Mesendoderm (in vitro differentiated cells): ENCODE measurements at regions not wholly inside any gene's neighbourhood (a gene's known extent, or its start where the extent isn't known, plus 50 kb on each side); places are given as distances from the start of the nearest gene placed in this dataset.
"Not testable (repeated sequence)": the region's sequence is repeated elsewhere in the genome, so short reads cannot be mapped to it uniquely, and the experiment has no call there.

ENCODE experiments used
- DNase-seq: peaks from one replicate; pipeline ENCODE4 v3.0.0; 2013
- H2AK5ac ChIP-seq: 2 replicates; pipeline ENCODE4 v1.6.1; 2013; ENCODE audit warnings: low read length, inconsistent platforms
- H2BK120ac ChIP-seq: 2 replicates; pipeline ENCODE4 v1.6.1; 2013; ENCODE audit warnings: low read depth, mild to moderate bottlenecking, low read length, moderate library complexity, mixed read lengths
- H2BK15ac ChIP-seq: replicated peaks from 2 replicates; pipeline ENCODE4 v1.6.1; 2013; ENCODE audit warnings: low read depth, mild to moderate bottlenecking, moderate library complexity
- H2BK5ac ChIP-seq: 2 replicates; pipeline ENCODE4 v1.6.1; 2013; ENCODE audit warnings: low read length, inconsistent platforms
- H3K18ac ChIP-seq: 2 replicates; pipeline ENCODE4 v1.6.1; 2013; ENCODE audit warnings: mild to moderate bottlenecking, low read length, mixed read lengths
- H3K23ac ChIP-seq: one replicate; pipeline ENCODE4 v1.6.1; 2013; ENCODE audit warnings: low read length
- H3K27ac ChIP-seq: 2 replicates; pipeline ENCODE4 v1.5.1; 2013; ENCODE audit warnings: low read depth, mild to moderate bottlenecking, inconsistent platforms, low read length, moderate library complexity
- H3K27me3 ChIP-seq: 2 replicates; pipeline ENCODE4 v1.6.1; 2013; ENCODE audit warnings: low read length, control low read depth, mild to moderate bottlenecking, inconsistent platforms; ENCODE audit not compliant: insufficient read depth, poor library complexity
- H3K36me3 ChIP-seq: 2 replicates; pipeline ENCODE4 v1.6.1; 2013; ENCODE audit warnings: low read length, inconsistent platforms; ENCODE audit not compliant: control insufficient read depth, insufficient read depth
- H3K4ac ChIP-seq: one replicate; pipeline ENCODE4 v1.6.1; 2013; ENCODE audit warnings: low read depth, mild to moderate bottlenecking, low read length, moderate library complexity
- H3K4me1 ChIP-seq: 2 replicates; pipeline ENCODE4 v1.6.1; 2013; ENCODE audit warnings: low read depth, low read length, inconsistent platforms; ENCODE audit not compliant: control insufficient read depth
- H3K4me2 ChIP-seq: 2 replicates; pipeline ENCODE4 v1.6.1; 2013; ENCODE audit warnings: low read length
- H3K4me3 ChIP-seq: 2 replicates; pipeline ENCODE4 v1.5.1; 2013; ENCODE audit warnings: mild to moderate bottlenecking, low read length
- H3K56ac ChIP-seq: one replicate; pipeline ENCODE4 v1.6.1; 2013; ENCODE audit warnings: low read length
- H3K79me1 ChIP-seq: 2 replicates; pipeline ENCODE4 v1.6.1; 2013; ENCODE audit warnings: low read length, inconsistent platforms
- H3K79me2 ChIP-seq: 2 replicates; pipeline ENCODE4 v1.6.1; 2013; ENCODE audit warnings: mild to moderate bottlenecking, low read length; ENCODE audit not compliant: control insufficient read depth, insufficient read depth
- H3K9ac ChIP-seq: 2 replicates; pipeline ENCODE4 v1.6.1; 2013; ENCODE audit warnings: low read length, inconsistent platforms
- H4K5ac ChIP-seq: one replicate; pipeline ENCODE4 v1.6.1; 2013; ENCODE audit warnings: low read length
- H4K8ac ChIP-seq: one replicate; pipeline ENCODE4 v1.6.1; 2013; ENCODE audit warnings: low read depth, mild to moderate bottlenecking, control low read depth, low read length, moderate library complexity
- WGBS: extraction: QIAGEN DNeasy Blood & Tissue Kit; methylation state at CpG from one replicate; pipeline ENCODE4 v1.1.7; 2013; ENCODE audit warnings: low lambda C conversion rate, missing lambda C conversion rate; ENCODE audit not compliant: insufficient coverage; ENCODE audit errors: extremely low coverage; 5-methylcytosine and 5-hydroxymethylcytosine counted together

DNA sequence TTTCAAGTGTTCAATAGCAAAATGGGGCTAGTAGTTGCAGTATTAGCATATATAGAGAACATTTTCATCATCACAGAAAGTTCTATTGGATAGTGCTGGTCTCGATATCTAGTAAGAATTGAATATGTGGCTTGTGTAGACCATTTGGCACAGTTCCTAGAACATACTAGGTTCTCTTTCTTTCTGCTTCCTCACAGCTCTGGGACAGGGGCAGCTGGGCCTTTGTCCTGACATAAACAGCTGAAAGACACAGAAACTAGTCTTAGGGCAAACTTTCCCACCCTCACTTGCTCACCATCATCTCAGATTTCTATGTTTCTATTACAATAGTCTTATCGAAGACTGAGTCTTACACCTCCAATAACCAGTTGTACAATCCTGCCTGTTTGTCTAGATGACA lies 63.7 kb upstream of the DLG1 start:
- H3K4me3 ChIP-seq = no peak overlapping the region
- H2BK5ac ChIP-seq = no peak overlapping the region
- no peak overlapping the region for H3K56ac ChIP-seq
- no peaks in the 10 kb centered on the region for H3K36me3 ChIP-seq
- no peak overlapping the region for H3K18ac ChIP-seq
- H2BK15ac ChIP-seq = no peak overlapping the region
- H3K27me3 ChIP-seq = no peaks in the 10 kb centered on the region
- no peak overlapping the region for H3K9ac ChIP-seq
- H2BK120ac ChIP-seq = no peak overlapping the region
- no peaks in the 10 kb centered on the region for H3K79me2 ChIP-seq
- H3K4me1 ChIP-seq = peaks cover 3% of the 10 kb centered on the region
- H4K5ac ChIP-seq = no peak overlapping the region
- no peak overlapping the region for H2AK5ac ChIP-seq
- H3K79me1 ChIP-seq = no peaks in the 10 kb centered on the region
- H3K4me2 ChIP-seq = no peak overlapping the region
- WGBS = no CpG with 5 or more reads among the region's 2 CpGs
- no peak for DNase-seq
- H4K8ac ChIP-seq = no peak overlapping the region
- no peak overlapping the region for H3K4ac ChIP-seq
- no peak overlapping the region for H3K27ac ChIP-seq
- H3K23ac ChIP-seq = no peak overlapping the region

DNA sequence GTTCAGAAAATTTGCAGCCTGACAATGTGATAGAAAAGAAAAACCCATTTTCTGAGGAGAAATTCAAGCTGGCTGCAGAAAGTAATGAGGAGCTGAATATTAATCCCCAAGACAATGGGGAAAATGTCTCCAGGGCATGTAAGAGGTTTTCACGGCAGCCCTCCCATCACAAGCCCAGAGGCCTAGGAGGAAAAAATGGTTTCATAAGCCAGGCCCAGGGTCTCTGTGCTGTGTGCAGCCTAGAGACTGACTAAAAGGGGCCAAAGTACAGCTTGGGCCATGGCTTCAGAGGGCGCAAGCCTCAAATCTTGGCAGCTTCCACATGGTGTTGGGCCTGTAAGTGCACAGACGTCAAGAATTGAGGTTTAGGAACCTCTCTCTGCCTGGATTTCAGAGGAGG lies 61.7 kb upstream of the DLG1 start:
- not testable (repeated sequence) for H3K18ac ChIP-seq, H3K79me2 ChIP-seq, H4K5ac ChIP-seq, H3K27me3 ChIP-seq, H4K8ac ChIP-seq, DNase-seq, H3K23ac ChIP-seq, H3K4me1 ChIP-seq, H2BK5ac ChIP-seq, H3K56ac ChIP-seq, H2BK15ac ChIP-seq, H3K4me2 ChIP-seq, H2AK5ac ChIP-seq, H3K79me1 ChIP-seq, H3K36me3 ChIP-seq, H3K4me3 ChIP-seq, H3K27ac ChIP-seq, H3K4ac ChIP-seq, H2BK120ac ChIP-seq, H3K9ac ChIP-seq
- no CpG with 5 or more reads among the region's 3 CpGs for WGBS

- no CpG with 5 or more reads among the region's 3 CpGs for WGBS
- not testable (repeated sequence) for H3K56ac ChIP-seq, H3K4me2 ChIP-seq
Measured at GRCh38 chr3:197359476-197359875, 61.1 kb upstream of the DLG1 start.

GRCh38 chr3:197356741-197357140 lies 58.3 kb upstream of the DLG1 start:
- no peak overlapping the region for H3K27ac ChIP-seq
- no peaks in the 10 kb centered on the region for H3K79me2 ChIP-seq
- no CpG with 5 or more reads among the region's 5 CpGs for WGBS
- no peak overlapping the region for H3K23ac ChIP-seq
- no peak overlapping the region for H3K9ac ChIP-seq
- H3K18ac ChIP-seq = no peak overlapping the region
- no peak overlapping the region for H2AK5ac ChIP-seq
- no peak overlapping the region for H4K8ac ChIP-seq
- no peak overlapping the region for H2BK15ac ChIP-seq
- no peaks in the 10 kb centered on the region for H3K36me3 ChIP-seq
- no peak for DNase-seq
- no peak overlapping the region for H2BK120ac ChIP-seq
- no peaks in the 10 kb centered on the region for H3K4me1 ChIP-seq
- H3K4me2 ChIP-seq = no peak overlapping the region
- no peaks in the 10 kb centered on the region for H3K27me3 ChIP-seq
- H3K79me1 ChIP-seq = no peaks in the 10 kb centered on the region
- no peak overlapping the region for H2BK5ac ChIP-seq
- H3K4me3 ChIP-seq = no peak overlapping the region
- no peak overlapping the region for H4K5ac ChIP-seq
- no peak overlapping the region for H3K4ac ChIP-seq
- H3K56ac ChIP-seq = no peak overlapping the region

More at GRCh38 chr3:197359476-197359875, 61.1 kb upstream of the DLG1 start:
- H3K27me3 ChIP-seq, H4K8ac ChIP-seq, H3K4ac ChIP-seq, H3K79me1 ChIP-seq, H4K5ac ChIP-seq, H2BK15ac ChIP-seq, H3K4me1 ChIP-seq, H3K18ac ChIP-seq, H3K79me2 ChIP-seq, H3K27ac ChIP-seq, H3K4me3 ChIP-seq, H2BK5ac ChIP-seq, H3K36me3 ChIP-seq, H3K23ac ChIP-seq, DNase-seq, H2AK5ac ChIP-seq, H2BK120ac ChIP-seq, H3K9ac ChIP-seq: not testable (repeated sequence)

GRCh38 chr3:197356275-197356674 lies 57.9 kb upstream of the DLG1 start:
- Histone ChIP-seq H4K8ac (no peak overlapping the region), H3K4ac (no peak overlapping the region), H3K79me2 (no peaks in the 10 kb centered on the region), H3K4me1 (no peaks in the 10 kb centered on the region), H3K23ac (no peak overlapping the region), H3K18ac (no peak overlapping the region), H2AK5ac (no peak overlapping the region), H3K36me3 (no peaks in the 10 kb centered on the region), H3K27me3 (no peaks in the 10 kb centered on the region), H3K4me2 (no peak overlapping the region), H2BK5ac (no peak overlapping the region), H3K9ac (no peak overlapping the region), H2BK120ac (no peak overlapping the region), H3K79me1 (no peaks in the 10 kb centered on the region), H3K27ac (no peak overlapping the region), H2BK15ac (no peak overlapping the region), H3K56ac (no peak overlapping the region), H4K5ac (no peak overlapping the region), H3K4me3 (no peak overlapping the region)
- no peak for DNase-seq
- WGBS = no CpG with 5 or more reads among the region's 14 CpGs

GRCh38 chr3:197355713-197356112 lies 57.3 kb upstream of the DLG1 start:
- H3K79me1 ChIP-seq = no peaks in the 10 kb centered on the region
- H3K4ac ChIP-seq = no peak overlapping the region
- no peaks in the 10 kb centered on the region for H3K79me2 ChIP-seq
- H3K23ac ChIP-seq = no peak overlapping the region
- H2BK120ac ChIP-seq = no peak overlapping the region
- no peak overlapping the region for H4K5ac ChIP-seq
- H2AK5ac ChIP-seq = no peak overlapping the region
- H3K27ac ChIP-seq = no peak overlapping the region
- H2BK15ac ChIP-seq = no peak overlapping the region
- H3K9ac ChIP-seq = no peak overlapping the region
- no peak overlapping the region for H4K8ac ChIP-seq
- no peak overlapping the region for H3K4me2 ChIP-seq
- H3K56ac ChIP-seq = no peak overlapping the region
- no peak overlapping the region for H3K4me3 ChIP-seq
- H3K36me3 ChIP-seq = no peaks in the 10 kb centered on the region
- peak; percentile 48 for DNase-seq
- H3K27me3 ChIP-seq = no peaks in the 10 kb centered on the region
- H3K4me1 ChIP-seq = no peaks in the 10 kb centered on the region
- H3K18ac ChIP-seq = no peak overlapping the region
- no CpG with 5 or more reads among the region's 1 CpG for WGBS
- no peak overlapping the region for H2BK5ac ChIP-seq
